ENCODE measurements at regions not wholly inside any gene's neighbourhood (a gene's known extent, or its start where the extent isn't known, plus 50 kb on each side); places are given as distances from the start of the nearest gene placed in this dataset.

- TF ChIP-seq SNAI2 (CRISPR knock-in tag; IDR thresholded peaks at IDR 0.05) (no peak), ZFP3 (CRISPR knock-in tag; IDR thresholded peaks at IDR 0.05) (no peak), ARNTL (CRISPR knock-in tag; IDR thresholded peaks at IDR 0.05; ENCODE audit: borderline replicate concordance, low read depth) (no peak), ZNF8 (CRISPR knock-in tag; IDR thresholded peaks at IDR 0.05) (no peak), CSRNP3 (CRISPR knock-in tag; IDR thresholded peaks at IDR 0.05) (no peak), ZFP30 (CRISPR knock-in tag; IDR thresholded peaks at IDR 0.05) (no peak), ESRRG (CRISPR knock-in tag; IDR thresholded peaks at IDR 0.05) (no peak), POU6F1 (CRISPR knock-in tag; IDR thresholded peaks at IDR 0.05; ENCODE audit: borderline replicate concordance, low read depth) (no peak), OSR1 (CRISPR knock-in tag; IDR thresholded peaks at IDR 0.05) (no peak), CSDC2 (CRISPR knock-in tag; IDR thresholded peaks at IDR 0.05) (no peak)
- TF ChIP-seq, protein P1, sequence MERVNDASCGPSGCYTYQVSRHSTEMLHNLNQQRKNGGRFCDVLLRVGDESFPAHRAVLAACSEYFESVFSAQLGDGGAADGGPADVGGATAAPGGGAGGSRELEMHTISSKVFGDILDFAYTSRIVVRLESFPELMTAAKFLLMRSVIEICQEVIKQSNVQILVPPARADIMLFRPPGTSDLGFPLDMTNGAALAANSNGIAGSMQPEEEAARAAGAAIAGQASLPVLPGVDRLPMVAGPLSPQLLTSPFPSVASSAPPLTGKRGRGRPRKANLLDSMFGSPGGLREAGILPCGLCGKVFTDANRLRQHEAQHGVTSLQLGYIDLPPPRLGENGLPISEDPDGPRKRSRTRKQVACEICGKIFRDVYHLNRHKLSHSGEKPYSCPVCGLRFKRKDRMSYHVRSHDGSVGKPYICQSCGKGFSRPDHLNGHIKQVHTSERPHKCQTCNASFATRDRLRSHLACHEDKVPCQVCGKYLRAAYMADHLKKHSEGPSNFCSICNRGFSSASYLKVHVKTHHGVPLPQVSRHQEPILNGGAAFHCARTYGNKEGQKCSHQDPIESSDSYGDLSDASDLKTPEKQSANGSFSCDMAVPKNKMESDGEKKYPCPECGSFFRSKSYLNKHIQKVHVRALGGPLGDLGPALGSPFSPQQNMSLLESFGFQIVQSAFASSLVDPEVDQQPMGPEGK (CRISPR knock-in tag; IDR thresholded peaks at IDR 0.05; ENCODE audit: borderline replicate concordance) = no peak
- TF ChIP-seq, protein P2, sequence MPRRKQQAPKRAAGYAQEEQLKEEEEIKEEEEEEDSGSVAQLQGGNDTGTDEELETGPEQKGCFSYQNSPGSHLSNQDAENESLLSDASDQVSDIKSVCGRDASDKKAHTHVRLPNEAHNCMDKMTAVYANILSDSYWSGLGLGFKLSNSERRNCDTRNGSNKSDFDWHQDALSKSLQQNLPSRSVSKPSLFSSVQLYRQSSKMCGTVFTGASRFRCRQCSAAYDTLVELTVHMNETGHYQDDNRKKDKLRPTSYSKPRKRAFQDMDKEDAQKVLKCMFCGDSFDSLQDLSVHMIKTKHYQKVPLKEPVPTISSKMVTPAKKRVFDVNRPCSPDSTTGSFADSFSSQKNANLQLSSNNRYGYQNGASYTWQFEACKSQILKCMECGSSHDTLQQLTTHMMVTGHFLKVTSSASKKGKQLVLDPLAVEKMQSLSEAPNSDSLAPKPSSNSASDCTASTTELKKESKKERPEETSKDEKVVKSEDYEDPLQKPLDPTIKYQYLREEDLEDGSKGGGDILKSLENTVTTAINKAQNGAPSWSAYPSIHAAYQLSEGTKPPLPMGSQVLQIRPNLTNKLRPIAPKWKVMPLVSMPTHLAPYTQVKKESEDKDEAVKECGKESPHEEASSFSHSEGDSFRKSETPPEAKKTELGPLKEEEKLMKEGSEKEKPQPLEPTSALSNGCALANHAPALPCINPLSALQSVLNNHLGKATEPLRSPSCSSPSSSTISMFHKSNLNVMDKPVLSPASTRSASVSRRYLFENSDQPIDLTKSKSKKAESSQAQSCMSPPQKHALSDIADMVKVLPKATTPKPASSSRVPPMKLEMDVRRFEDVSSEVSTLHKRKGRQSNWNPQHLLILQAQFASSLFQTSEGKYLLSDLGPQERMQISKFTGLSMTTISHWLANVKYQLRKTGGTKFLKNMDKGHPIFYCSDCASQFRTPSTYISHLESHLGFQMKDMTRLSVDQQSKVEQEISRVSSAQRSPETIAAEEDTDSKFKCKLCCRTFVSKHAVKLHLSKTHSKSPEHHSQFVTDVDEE (CRISPR knock-in tag; IDR thresholded peaks at IDR 0.05) = no peak
Measured at GRCh38 chr11:88435415-88435814, 97.9 kb upstream of the CTSC start.

Measured in SK-N-SH treated with all-trans-retinoic acid at 6 μM for 48 hours (cell line).